Stimulated activated CD4-positive, alpha-beta T cell treated with anti-CD3 and anti-CD28 coated beads, Interleukin-4, amount 100 ng/mL, for 48 hours (primary cell): ENCODE measurements at regions not wholly inside any gene's neighbourhood (a gene's known extent, or its start where the extent isn't known, plus 50 kb on each side); places are given as distances from the start of the nearest gene placed in this dataset.

ENCODE experiments used
- DNase-seq, 2 donors: peaks; one replicate each; pipeline ENCODE4 v3.0.0-alpha.2; 2020; ENCODE audit warnings: low read depth in 2 of 2

DNA sequence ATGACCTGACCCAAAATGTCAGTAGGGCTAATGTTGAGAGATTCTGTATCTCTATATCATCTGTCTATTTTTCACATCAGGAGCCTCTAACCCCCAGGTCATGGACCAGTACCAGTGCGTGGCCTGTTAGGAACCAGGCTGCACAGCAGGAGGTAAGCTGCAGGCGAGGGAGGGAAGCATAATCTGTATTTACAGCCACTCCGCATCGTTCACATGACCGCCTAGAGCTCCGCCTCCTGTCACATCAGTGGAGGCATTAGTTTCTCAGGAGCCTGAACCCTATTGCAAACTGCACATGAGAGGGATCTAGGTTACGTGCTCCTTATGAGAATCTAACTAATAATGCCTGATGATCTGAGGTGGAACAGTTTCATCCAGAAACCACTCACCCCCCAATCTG, 180.6 kb downstream of the RDH14 start:
- DNase-seq: no peak

DNA sequence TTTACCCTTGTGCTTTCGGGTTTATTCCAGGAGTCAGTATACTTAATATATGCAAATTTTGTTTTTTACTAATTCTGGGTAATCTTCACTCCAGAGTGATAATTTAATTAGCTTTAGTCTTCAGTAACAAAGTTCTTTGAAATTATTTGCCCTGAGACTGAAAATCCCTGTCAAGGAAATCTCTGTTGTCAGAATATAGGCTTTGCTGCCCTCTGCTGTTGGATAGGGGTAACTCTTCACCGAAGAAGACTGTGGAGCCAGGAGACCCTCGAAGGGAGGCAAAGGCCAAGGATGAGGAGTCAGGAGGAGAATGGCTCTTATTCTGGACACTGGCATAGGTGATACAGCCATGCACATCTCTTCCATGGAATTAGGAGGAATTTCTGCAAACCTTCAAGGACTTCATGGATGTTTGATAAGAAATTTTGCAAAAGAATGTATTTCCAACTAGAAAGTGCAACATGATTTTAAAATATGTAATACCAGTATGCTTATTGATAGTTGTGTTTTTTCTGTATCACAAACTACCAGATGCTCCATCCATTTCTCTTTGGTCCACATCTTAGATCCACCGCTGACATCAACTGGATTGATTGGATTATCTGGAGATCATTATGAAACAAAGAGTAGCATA, 182.3 kb downstream of the RDH14 start:
- no peak for DNase-seq

DNA sequence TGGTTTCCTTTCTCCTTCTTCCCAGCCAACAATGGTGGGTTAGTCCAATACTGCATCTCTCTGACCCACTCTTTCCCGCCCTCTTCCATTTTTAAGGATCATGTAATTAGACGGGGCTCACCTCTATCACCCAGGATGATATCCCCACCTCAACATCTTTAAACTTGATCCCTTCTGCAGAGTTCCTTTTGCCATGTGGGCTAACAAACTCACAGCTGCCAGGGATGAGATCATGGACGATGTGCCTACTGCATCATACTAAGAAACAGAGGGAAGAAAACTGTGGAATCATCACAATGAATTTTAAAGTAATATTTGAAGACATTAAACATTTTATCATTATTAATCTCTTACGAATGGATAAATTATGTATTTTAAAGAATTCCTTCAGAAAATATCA, 183.5 kb downstream of the RDH14 start:
- no peak for DNase-seq

DNA sequence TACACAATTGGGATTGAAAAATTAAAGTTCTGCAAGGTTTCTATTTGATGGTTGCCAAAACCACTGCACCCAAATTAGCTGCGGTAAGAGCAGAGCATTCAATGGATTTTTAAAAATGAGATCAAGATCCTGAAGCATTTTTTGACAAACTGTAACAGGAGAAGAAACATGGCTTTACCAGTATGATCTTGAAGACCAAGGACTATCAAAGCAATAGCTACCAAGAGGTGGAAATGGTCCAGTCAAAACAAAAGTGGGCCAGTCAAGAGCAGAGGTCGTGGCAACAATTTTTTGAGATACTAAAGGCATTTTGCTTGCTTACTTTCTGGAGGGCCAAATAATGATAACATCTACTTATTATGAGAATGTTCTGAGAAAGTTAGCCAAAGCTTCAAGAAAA, 186.8 kb downstream of the RDH14 start:
- DNase-seq: no peak

DNA sequence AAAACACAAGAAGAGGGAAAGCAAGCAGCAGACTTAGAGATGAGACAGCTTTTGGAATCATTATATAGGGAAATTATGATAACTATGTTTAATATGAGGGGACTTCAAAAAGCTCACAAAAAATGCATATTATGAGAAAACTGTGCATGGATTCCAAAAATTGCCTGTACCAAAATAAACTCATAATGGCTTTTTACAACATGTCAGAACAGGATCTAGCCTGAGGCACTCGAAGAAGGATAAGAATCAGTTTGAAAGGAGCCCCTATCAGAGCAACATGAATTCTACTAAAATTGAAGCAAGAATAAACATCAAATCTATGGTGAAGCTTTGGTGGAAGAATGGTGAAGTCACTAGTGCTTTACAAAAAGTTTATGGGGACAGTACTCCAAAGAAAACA, 187.4 kb downstream of the RDH14 start:
- DNase-seq: no peak

DNA sequence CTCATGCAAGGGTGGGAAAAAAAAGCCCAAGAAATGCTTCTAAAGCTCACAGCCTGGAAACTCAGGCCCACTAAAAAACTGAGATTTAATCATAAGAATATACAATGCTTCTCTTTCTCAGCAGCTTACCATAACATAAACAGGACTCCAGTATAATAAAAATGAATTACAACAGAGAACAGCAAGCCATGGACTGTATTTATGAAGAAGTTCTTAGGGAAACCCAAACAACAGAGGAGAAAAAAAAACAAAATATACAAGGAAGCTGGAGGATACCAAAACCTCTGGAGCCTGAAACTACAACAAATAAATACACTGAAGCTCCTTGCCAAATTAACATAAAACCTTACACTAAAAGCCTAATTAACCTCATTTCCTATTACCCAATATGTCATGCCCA, 187.8 kb downstream of the RDH14 start:
- no peak for DNase-seq

DNA sequence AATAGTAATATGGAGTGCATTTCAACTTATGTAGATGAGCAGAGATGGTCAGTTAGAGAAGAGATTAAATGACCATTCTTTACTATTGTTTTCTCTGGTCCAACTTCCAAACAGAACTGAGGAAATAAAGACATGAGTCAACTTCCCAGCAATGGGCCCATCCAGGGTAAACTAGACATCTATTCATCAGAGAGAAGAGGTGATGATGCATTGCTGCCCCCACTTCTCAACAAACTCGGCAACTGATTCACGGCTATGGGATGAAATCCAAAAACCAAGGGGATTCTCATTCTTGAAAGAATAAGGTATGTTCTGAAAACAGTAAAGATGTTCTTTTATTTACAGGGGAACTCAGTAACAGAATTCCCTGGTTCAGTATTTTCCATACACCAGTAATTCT, 190.7 kb downstream of the RDH14 start:
- DNase-seq: no peak

DNA sequence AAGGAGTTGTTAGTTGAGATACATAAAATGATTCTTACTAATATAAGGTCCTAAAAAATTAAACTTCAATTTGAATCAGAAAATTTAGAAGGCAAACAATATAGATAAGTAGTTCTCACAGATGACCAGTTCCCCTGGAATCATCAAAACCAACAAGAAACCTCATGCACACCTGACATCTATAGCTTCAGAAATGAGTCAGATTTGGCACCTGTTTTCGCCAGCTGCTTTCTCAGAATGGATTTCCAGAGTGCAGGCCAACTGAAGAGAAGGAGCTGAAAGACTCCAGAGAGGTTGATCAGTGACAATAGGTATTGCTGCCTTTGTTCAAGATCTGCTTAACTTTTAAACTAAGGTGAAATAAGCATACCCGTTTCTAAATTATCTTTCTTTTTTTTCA, 192.4 kb downstream of the RDH14 start:
- no peak for DNase-seq

DNA sequence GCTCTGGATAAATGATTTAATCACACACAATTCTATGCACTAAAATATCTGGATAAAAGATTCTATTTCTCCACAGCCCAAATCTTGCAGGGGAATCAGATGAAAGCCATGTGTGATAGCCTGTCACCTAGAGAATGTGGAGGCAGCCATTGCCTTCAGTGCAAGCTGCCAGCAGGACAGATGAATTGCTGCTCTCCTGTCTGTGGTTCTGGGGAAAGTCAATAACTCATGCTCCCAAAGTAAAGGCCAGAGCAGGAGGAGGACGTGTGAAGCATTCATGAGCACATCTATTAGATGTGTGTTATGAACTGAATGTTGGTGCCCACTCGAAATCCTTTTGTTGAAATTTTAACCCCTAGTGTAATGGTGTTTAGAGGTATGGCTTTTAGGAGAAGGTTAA, 195.1 kb downstream of the RDH14 start:
- no peak for DNase-seq

DNA sequence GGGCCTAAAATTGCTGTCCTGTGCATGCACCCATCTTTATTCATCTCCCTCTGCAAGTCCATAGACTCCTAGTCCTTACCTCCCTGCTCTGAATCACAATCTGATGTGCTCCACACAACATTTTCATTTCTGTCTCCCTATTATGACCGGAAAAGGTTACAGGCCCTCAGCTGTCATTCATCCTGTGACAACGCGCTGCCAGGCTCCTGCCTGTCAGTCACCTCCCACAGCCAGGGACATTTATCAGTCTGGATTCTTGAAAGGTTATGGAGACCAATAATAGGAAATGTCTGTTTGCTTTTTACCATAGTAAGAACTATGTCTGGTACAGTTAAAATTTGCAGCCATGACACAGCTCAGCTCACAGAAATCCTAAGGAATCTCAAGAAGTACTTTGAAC, 197.1 kb downstream of the RDH14 start:
- DNase-seq: no peak

DNA sequence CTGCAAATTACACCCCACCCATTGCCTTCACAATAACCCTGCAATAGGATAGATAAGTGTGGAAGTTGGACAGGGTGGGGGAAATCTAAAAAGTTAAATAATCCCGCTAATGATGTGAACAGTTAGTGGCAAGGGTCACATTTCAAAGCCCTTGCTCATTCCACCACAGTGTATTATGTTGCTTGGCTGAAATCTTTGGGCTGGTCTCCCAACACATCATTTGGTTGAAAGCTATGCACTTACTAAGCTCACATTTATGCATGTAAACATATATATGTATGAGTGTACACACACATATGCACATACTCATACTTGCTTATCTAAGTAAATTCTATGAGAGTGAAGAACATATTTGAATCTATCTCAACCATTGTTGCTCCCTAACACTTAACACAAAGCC, 197.8 kb downstream of the RDH14 start:
- DNase-seq: no peak

DNA sequence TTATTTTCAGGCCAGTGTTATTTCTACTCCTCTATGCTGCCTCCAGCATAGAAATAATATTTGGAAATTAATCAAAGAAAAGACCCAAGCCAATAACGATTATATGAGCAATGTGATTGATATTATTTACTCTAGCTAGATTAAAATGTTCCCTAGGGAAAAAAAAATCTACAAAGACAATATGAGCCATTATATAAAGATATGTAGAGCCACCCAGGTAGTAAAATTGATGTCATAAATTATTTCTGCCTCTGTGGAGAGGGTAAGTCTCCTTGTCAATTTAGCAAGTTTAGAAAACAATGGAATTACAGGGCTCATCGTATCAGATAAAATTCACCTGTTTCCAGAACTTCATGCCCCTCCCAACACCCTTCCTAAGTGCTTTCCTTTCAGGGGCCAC, 202.9 kb downstream of the RDH14 start:
- no peak for DNase-seq

DNA sequence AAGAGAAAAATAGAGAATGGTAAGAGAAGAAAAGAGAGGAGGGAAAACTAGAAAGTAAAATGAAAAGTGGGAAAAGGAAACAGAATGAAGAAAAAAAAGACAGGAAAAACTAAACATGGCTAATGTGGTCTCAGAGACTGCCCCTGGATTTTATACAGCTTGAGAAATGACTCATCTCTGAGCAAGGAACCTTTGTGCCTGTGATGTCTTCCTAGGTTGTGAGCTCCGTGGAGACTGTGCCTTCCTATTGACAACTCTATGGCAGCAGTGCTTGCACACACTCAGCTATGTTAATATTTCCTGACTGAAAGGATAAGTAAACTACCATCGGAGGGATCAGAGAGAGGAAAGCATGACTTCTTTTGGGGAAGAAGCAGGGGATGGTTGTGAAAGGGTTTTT, 203.8 kb downstream of the RDH14 start:
- DNase-seq: no peak

DNA sequence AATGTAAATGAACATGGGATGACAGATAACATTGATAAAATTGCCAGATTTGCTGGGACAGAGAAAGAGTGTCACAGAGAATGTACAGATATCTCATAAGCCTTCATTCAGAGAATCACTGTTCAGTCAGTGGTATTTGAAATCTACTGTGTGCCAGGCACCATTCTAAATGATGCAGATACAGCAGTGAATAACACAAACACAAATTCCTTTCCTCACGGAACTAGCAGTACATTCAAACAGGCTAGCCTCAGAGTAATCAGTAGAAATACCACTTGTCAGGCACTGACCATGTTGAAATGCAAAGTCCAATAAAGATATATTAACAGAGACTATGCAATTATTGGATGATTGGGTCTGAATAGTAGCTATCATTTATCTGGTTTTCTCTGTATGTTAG, 211.0 kb downstream of the RDH14 start:
- no peak for DNase-seq

DNA sequence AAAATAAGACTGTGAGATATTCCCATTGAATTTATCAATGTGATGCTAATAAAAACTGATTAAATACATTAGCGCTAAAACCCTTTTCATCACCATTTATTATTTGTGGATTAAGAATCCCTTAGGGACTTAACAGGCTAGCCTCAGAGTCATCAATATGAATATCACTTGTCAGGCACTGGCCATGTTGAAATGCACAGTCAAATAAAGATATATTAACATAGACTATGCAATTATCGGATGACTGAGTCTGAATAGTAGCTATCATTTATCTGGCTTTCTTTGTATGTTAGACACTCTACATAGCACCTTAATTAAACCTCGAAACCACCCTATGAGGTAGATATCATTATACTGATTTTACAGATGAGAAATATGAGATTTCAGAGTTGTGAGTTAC, 213.6 kb downstream of the RDH14 start:
- DNase-seq: no peak

DNA sequence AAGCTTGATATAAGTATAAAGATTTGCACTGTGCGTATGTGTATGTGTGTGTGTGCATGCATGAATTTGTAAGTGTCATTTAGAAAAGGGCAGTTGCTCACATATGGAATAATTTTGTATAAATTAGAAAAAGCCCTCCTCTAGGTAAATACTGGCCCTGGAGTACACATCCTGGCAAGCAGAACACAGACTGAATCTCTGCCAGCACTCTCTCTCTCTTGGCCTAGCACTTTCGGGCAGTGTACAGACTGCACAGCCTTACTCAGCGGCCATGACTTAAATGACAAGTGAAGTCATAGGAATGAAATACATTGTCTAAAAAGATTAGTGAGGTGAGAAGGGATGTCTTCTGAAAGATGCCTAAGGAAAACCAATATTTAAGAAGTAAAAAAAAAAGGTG, 214.1 kb downstream of the RDH14 start:
- DNase-seq: no peak

DNA sequence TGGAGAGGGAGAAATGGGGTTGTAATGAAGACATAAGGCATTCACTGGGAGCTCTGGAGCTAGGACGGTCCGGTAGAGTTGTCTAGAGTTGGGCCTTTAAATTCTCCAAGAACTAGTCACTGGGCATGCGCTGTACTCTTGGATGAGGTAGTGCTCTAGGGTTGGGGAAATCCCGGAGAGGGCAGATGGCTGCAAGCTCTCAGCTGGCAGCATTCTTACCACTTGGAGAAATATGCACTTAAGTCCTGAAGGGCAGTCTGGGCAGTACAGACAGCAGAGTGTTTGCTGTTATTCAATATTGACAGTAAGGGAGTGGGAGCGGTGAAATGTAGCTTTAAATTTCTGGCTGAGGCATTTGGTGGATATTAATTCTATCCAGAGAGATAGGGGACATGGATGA, 214.6 kb downstream of the RDH14 start:
- DNase-seq: no peak

DNA sequence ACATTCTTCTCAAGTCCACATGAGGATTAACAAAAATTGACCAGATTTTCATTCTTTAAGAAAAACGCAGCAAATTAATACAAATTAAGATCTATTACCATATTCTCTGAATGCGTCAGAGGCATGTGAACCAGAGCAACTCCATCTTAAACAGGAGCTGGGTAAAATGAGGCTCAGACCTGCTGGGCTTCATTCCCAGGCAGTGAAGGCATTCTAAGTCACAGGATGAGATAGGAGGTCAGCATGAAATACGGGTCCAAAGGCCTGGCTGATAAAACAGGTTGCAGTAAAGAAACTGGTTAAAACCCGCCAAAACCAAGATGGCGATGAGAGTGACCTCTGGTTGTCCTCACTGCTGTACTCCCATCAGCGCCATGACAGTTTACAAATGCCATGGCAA, 217.6 kb downstream of the RDH14 start:
- no peak for DNase-seq

DNA sequence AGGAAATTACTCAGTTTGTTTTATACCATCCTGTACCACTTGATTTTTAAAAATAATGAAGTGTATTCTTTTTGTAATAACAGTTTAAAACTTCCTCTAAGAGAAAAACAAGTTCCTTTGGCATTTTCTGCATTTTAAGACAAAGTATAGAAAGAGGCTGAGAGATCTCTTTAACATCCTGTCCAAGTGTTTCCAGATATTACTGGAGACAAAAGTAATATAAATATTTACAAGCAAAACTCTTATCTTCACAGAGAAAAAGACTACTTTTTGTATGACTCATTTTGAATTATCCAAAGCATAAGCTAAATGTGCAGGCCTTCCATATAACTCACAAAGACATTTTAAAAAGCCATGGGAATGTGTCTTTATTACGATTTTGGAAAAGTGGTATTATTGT, 221.1 kb downstream of the RDH14 start:
- no peak for DNase-seq

DNA sequence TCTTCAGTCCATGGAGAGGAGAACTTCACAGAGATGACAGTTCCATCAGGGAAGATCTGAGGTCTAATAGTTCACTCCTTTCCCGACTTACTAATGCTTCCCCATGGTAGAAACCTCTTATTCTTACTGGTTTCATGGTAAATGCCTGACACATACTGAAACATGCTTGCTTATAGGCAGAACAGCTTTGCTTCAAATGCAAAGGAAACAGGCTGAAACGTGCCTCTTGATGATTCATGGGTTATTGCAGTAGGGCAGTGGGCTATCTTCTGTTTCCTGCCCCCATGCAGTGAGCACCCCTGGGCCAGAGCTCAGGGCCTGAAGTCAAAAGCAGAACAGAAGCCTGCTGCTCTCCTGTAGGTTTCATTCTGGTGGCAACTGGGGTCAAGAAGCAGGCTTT, 223.5 kb downstream of the RDH14 start:
- no peak for DNase-seq

DNA sequence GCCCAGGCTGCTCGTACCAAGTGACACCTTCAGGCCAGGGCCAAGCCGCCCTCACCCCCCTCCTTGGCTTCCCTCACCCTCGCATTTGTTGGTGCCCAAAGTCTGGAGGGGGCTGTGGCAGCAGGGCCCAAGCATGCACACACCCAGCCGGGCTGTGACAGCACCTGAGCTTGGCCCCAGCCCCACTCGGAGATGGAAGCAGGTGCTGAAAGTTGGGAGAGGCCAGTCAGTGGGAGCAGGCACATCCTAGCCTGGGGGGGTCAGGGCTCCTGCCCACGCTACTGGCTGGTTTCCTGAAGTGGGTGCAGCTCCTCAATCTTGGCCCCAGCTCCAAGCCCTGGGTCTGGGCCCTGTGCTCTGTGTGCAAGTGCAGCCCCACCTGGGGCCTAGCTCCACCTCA, 228.0 kb downstream of the RDH14 start:
- DNase-seq: no peak

DNA sequence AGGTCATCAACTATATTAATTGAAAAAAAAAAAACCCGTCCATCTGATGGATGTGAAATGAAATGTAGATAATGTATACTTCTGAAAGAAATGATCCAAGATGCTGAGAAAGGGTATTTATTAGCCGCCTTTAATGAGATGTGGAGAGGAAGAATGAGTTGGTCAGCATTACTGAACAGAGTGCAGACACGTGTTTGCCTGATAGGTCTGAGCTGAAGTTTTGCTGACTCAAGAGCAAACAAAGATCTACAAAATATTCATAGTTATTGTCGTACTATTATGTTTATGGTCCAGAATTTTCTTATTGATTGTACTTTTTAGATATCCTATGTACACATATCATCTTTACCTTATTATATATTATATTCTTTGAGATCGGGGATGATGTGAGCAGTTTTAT, 235.3 kb downstream of the RDH14 start:
- no peak for DNase-seq

DNA sequence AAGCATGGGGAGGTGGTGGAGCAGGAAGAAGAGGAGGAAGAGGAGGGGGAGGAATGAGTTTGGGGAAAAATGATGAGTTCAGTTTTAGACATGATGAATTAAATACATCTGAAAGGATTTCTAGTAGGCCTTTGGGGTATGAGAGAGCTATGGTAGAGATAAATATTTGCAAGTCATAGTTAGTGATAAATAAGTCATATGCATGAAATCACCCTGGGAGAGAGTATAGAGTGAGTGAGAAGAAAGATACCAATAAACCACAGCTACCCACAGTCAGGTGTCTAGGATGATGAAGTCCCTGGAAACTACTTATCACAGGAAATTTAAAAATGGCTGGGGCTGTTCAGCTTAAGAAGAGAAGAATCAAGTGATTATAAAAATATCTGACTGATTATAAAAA, 240.5 kb downstream of the RDH14 start:
- DNase-seq: no peak

DNA sequence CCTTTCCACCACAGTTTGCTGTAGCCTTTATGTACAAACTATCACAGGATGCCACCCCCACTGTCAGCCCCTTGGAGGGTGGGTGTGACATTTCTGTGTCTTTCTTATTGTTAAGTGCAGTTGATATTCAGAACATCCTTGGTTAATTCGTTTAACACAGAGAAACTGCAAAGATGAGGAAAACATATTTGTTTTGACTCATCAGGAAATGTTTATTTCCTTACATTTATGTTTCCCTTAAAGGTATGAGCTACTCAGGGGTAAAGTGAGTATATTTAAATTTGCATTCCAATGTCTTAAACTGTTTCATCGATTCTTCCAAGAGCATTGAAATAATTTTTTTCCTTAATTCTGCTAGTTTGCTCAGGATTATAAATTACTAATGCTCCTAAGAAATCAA, 243.4 kb downstream of the RDH14 start:
- DNase-seq: no peak

DNA sequence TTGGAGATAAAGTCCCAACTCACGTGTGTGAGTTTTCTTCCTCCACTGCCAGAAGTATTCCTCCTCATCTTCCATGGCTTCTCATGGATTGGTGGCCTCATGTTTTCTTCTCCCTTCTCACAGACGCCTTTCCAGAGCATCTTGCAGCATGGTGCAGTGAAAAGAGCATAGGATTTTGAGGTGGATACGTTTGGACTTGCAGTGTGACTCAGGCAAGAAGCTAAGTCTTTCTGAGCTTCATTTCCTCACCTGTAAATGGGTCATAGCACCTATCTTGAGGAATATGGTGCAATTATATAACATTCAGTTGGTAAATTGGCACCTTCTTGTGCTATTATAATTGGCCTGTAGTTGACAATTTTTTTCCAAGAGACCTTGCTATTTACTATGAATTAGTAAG, 247.6 kb downstream of the RDH14 start:
- no peak for DNase-seq
